HG03439 (cell line): ENCODE measurements at regions not wholly inside any gene's neighbourhood (a gene's known extent, or its start where the extent isn't known, plus 50 kb on each side); places are given as distances from the start of the nearest gene placed in this dataset.
"Not testable (repeated sequence)": the region's sequence is repeated elsewhere in the genome, so short reads cannot be mapped to it uniquely, and the experiment has no call there.

Source experiments
- ATAC-seq: cut with Tn5 transposase; IDR thresholded peaks from one replicate; pipeline ENCODE4 v1.9.1; 2021; ENCODE audit warnings: mild to moderate bottlenecking, moderate library complexity; ENCODE audit not compliant: unreplicated experiment

GRCh38 chr4:130699004-130699403, 1603.1 kb downstream of the C4orf33 start:
- no peak for ATAC-seq

- no peak for ATAC-seq
Observed at GRCh38 chr4:130703211-130703935, 1607.4 kb downstream of the C4orf33 start.

GRCh38 chr4:130705023-130705422, 1609.1 kb downstream of the C4orf33 start:
- no peak for ATAC-seq

- ATAC-seq: no peak
Observed at GRCh38 chr4:130712038-130712437, 1616.1 kb downstream of the C4orf33 start.

- ATAC-seq: no peak
Observed at GRCh38 chr4:130714006-130714405, 1618.1 kb downstream of the C4orf33 start.

- no peak for ATAC-seq
Observed at GRCh38 chr4:130722361-130722760, 1626.4 kb downstream of the C4orf33 start.

- no peak for ATAC-seq
Observed at GRCh38 chr4:130736436-130737185, 1640.7 kb downstream of the C4orf33 start.

GRCh38 chr4:130738233-130738632, 1642.3 kb downstream of the C4orf33 start:
- ATAC-seq: no peak

- ATAC-seq: no peak
Observed at GRCh38 chr4:130747842-130748241, 1651.9 kb downstream of the C4orf33 start.

- ATAC-seq: no peak
Observed at GRCh38 chr4:130753926-130754325, 1658.0 kb downstream of the C4orf33 start.

GRCh38 chr4:130760246-130760645, 1664.3 kb downstream of the C4orf33 start:
- no peak for ATAC-seq

GRCh38 chr4:130767384-130767783, 1671.4 kb downstream of the C4orf33 start:
- not testable (repeated sequence) for ATAC-seq

- ATAC-seq: not testable (repeated sequence)
Observed at GRCh38 chr4:130772966-130773365, 1677.0 kb downstream of the C4orf33 start.

GRCh38 chr4:130808492-130808891, 1712.5 kb downstream of the C4orf33 start:
- ATAC-seq: peak; percentile 61

GRCh38 chr4:130812117-130812765, 1716.3 kb downstream of the C4orf33 start:
- ATAC-seq: no peak

GRCh38 chr4:130814896-130815295, 1718.9 kb downstream of the C4orf33 start:
- peak; percentile 59 for ATAC-seq

- ATAC-seq: no peak
Observed at GRCh38 chr4:130820448-130820847, 1724.5 kb downstream of the C4orf33 start.

- no peak for ATAC-seq
Observed at GRCh38 chr4:130825284-130825683, 1729.3 kb downstream of the C4orf33 start.

GRCh38 chr4:130850019-130850524, 1754.1 kb downstream of the C4orf33 start:
- no peak for ATAC-seq

- ATAC-seq: no peak
Observed at GRCh38 chr4:130851107-130851506, 1755.2 kb downstream of the C4orf33 start.

- ATAC-seq: no peak
Observed at GRCh38 chr4:130851932-130852331, 1756.0 kb downstream of the C4orf33 start.

- ATAC-seq: no peak
Observed at GRCh38 chr4:130855533-130855932, 1759.6 kb downstream of the C4orf33 start.
